ENCODE measurements at regions not wholly inside any gene's neighbourhood (a gene's known extent, or its start where the extent isn't known, plus 50 kb on each side); places are given as distances from the start of the nearest gene placed in this dataset.

GRCh38 chr10:109282510-109282909, 640.8 kb downstream of the XPNPEP1 start:
- no TSS peak for BruUV-seq (replicated peaks)

DNA sequence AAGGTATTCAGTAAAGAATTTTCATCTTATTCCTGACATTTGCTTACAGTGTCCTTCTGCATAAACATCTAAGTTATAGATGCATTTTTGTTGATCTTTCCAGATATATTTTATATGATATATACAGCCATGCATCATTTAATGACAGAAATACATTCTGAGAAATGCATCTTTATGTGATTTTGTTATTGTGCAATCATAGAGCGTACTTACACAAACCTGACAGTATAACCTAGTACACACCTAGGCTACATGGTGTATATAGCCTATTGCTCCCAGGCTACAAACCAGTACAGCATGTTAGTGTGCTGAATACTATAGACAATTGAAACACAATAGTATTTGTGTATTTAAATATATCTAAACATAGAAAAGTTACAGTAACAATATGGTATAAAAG, 642.0 kb downstream of the XPNPEP1 start:
- CTCF ChIA-PET, result no interaction called here
- H3K4me1 Mint-ChIP-seq (ENCODE audit: low read depth, unreplicated experiment), result peaks cover 31% of the 10 kb centered on the region
- H3K36me3 ChIP-seq (ENCODE audit: control insufficient read depth, insufficient read depth, low read length), result no peaks in the 10 kb centered on the region
- DNase-seq, result no peak
- POLR2A ChIA-PET, result no interaction called here
- intact Hi-C loops (cut with micrococcal nuclease; ENCODE audit: unreplicated experiment), result no loop called here
- H3K4me1 ChIP-seq, result peaks cover 28% of the 10 kb centered on the region
- H3K4me3 Mint-ChIP-seq (ENCODE audit: unreplicated experiment), result no peak overlapping the region
- no peaks in the 10 kb centered on the region for H3K27me3 Mint-ChIP-seq (ENCODE audit: insufficient read depth, unreplicated experiment)
- no peaks in the 10 kb centered on the region for H3K27me3 ChIP-seq (replicated peaks; ENCODE audit: control insufficient read depth, insufficient read depth, low read length)
- TF ChIP-seq CTCF (IDR thresholded peaks at IDR 0.05; ENCODE audit: insufficient read depth in 1 of 2, low read depth in 1 of 2, low read length in 1 of 2, severe bottlenecking in 1 of 2, unreplicated experiment in 1 of 2), result no peak
- no peak overlapping the region for H3K27ac Mint-ChIP-seq (ENCODE audit: unreplicated experiment)
- H3K9me3 ChIP-seq, result no peaks in the 10 kb centered on the region
- H3K9me3 Mint-ChIP-seq (ENCODE audit: unreplicated experiment), result peaks cover 18% of the 10 kb centered on the region
- H3K36me3 Mint-ChIP-seq (ENCODE audit: insufficient read depth, unreplicated experiment), result no peaks in the 10 kb centered on the region
- BruUV-seq (replicated peaks), result no TSS peak
- H3K4me3 ChIP-seq (ENCODE audit: low read depth, low read length), result no peak overlapping the region

More at GRCh38 chr10:109282510-109282909, 640.8 kb downstream of the XPNPEP1 start:
- Mint-ChIP-seq H3K36me3 (ENCODE audit: insufficient read depth, unreplicated experiment) (no peaks in the 10 kb centered on the region), H3K9me3 (ENCODE audit: unreplicated experiment) (peaks cover 20% of the 10 kb centered on the region), H3K4me3 (ENCODE audit: unreplicated experiment) (no peak overlapping the region), H3K27ac (ENCODE audit: unreplicated experiment) (peak overlapping the region; percentile 50), H3K27me3 (ENCODE audit: insufficient read depth, unreplicated experiment) (no peaks in the 10 kb centered on the region), H3K4me1 (ENCODE audit: low read depth, unreplicated experiment) (peaks cover 38% of the 10 kb centered on the region)
- H3K4me1 ChIP-seq, result peaks cover 28% of the 10 kb centered on the region
- intact Hi-C loops (cut with micrococcal nuclease; ENCODE audit: unreplicated experiment), result loop anchor here (1.0 to 2.0 kb wide), 3 partner anchors 16 to 82 kb away; no protein-coding TSS in a partner anchor
- peak in 1 of 2 experiments; percentile 12 for DNase-seq
- TF ChIP-seq CTCF (IDR thresholded peaks at IDR 0.05; ENCODE audit: insufficient read depth in 1 of 2, low read depth in 1 of 2, low read length in 1 of 2, severe bottlenecking in 1 of 2, unreplicated experiment in 1 of 2), result no peak
- no peaks in the 10 kb centered on the region for H3K9me3 ChIP-seq
- CTCF ChIA-PET, result no interaction called here
- no peaks in the 10 kb centered on the region for H3K36me3 ChIP-seq (ENCODE audit: control insufficient read depth, insufficient read depth, low read length)
- H3K27me3 ChIP-seq (replicated peaks; ENCODE audit: control insufficient read depth, insufficient read depth, low read length), result no peaks in the 10 kb centered on the region
- no peak overlapping the region for H3K4me3 ChIP-seq (ENCODE audit: low read depth, low read length)
- POLR2A ChIA-PET, result no interaction called here

DNA sequence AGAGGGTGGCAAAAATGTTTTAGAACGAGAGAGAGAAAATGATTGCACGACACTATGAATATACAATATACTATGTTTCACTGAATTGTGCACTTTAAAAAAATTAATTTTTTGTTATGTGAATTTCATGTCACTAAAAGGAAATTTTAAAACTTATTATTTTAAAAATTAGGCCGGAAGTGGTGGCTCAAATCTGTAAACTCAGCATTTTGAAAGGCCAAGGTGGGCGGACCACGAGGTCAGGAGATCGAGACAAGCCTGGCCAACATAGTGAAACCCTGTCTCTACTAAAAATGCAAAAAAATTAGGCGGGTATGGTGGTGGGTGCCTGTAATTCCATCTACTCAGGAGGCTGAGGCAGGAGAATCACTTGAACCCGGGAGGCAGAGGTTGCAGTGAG, 642.5 kb downstream of the XPNPEP1 start:
- Histone ChIP-seq H3K36me3 (ENCODE audit: control insufficient read depth, insufficient read depth, low read length) (no peaks in the 10 kb centered on the region), H3K4me3 (ENCODE audit: low read depth, low read length) (no peak overlapping the region), H3K4me1 (peaks cover 28% of the 10 kb centered on the region), H3K9me3 (no peaks in the 10 kb centered on the region), H3K27me3 (replicated peaks; ENCODE audit: control insufficient read depth, insufficient read depth, low read length) (no peaks in the 10 kb centered on the region)
- Mint-ChIP-seq H3K4me3 (ENCODE audit: unreplicated experiment) (no peak overlapping the region), H3K9me3 (ENCODE audit: unreplicated experiment) (peaks cover 18% of the 10 kb centered on the region), H3K4me1 (ENCODE audit: low read depth, unreplicated experiment) (peaks cover 31% of the 10 kb centered on the region), H3K27me3 (ENCODE audit: insufficient read depth, unreplicated experiment) (no peaks in the 10 kb centered on the region), H3K36me3 (ENCODE audit: insufficient read depth, unreplicated experiment) (no peaks in the 10 kb centered on the region), H3K27ac (ENCODE audit: unreplicated experiment) (no peak overlapping the region)
- no peak for TF ChIP-seq CTCF (IDR thresholded peaks at IDR 0.05; ENCODE audit: insufficient read depth in 1 of 2, low read depth in 1 of 2, low read length in 1 of 2, severe bottlenecking in 1 of 2, unreplicated experiment in 1 of 2)
- DNase-seq, result no peak
- BruUV-seq (replicated peaks), result no TSS peak
- ChIA-PET CTCF (no interaction called here), POLR2A (no interaction called here)
- intact Hi-C loops (cut with micrococcal nuclease; ENCODE audit: unreplicated experiment), result no loop called here
